Neuron (in vitro differentiated cells): ENCODE measurements at regions not wholly inside any gene's neighbourhood (a gene's known extent, or its start where the extent isn't known, plus 50 kb on each side); places are given as distances from the start of the nearest gene placed in this dataset.

ENCODE experiments used
- H2AFZ ChIP-seq: one replicate; pipeline ENCODE4 v1.6.1; 2013; ENCODE audit warnings: low read depth, mild to moderate bottlenecking, inconsistent platforms, low read length, moderate library complexity
- H3K27me3 ChIP-seq: one replicate; pipeline ENCODE4 v1.6.1; 2013; ENCODE audit warnings: low read length; ENCODE audit not compliant: insufficient read depth
- H3K36me3 ChIP-seq: one replicate; pipeline ENCODE4 v1.6.1; 2013; ENCODE audit warnings: low read length; ENCODE audit not compliant: insufficient read depth
- H3K4me1 ChIP-seq: one replicate; pipeline ENCODE4 v1.6.1; 2013; ENCODE audit warnings: low read length; ENCODE audit not compliant: insufficient read depth
- H3K4me3 ChIP-seq: 2 replicates; pipeline ENCODE4 v1.5.1; 2013; ENCODE audit warnings: mild to moderate bottlenecking, low read length, moderate library complexity
- H3K9me3 ChIP-seq: one replicate; pipeline ENCODE4 v1.6.1; 2013; ENCODE audit warnings: low read length

GRCh38 chr5:117947836-117948235, 1040.5 kb downstream of the DTWD2 start:
- Histone ChIP-seq H3K27me3 (no peaks in the 10 kb centered on the region), H3K36me3 (no peaks in the 10 kb centered on the region), H3K9me3 (no peaks in the 10 kb centered on the region), H2AFZ (no peak overlapping the region), H3K4me1 (no peaks in the 10 kb centered on the region), H3K4me3 (no peak overlapping the region)

GRCh38 chr5:117947121-117947520, 1041.2 kb downstream of the DTWD2 start:
- Histone ChIP-seq H3K4me1 (no peaks in the 10 kb centered on the region), H3K27me3 (no peaks in the 10 kb centered on the region), H2AFZ (no peak overlapping the region), H3K4me3 (no peak overlapping the region), H3K36me3 (no peaks in the 10 kb centered on the region), H3K9me3 (no peaks in the 10 kb centered on the region)

- Histone ChIP-seq H3K27me3 (no peaks in the 10 kb centered on the region), H3K4me3 (no peak overlapping the region), H3K9me3 (peaks cover 2% of the 10 kb centered on the region), H3K4me1 (no peaks in the 10 kb centered on the region), H2AFZ (no peak overlapping the region), H3K36me3 (no peaks in the 10 kb centered on the region)
Measured at GRCh38 chr5:117945258-117945657, 1043.1 kb downstream of the DTWD2 start.

- no peaks in the 10 kb centered on the region for H3K36me3 ChIP-seq
- H3K27me3 ChIP-seq: no peaks in the 10 kb centered on the region
- H3K4me1 ChIP-seq: no peaks in the 10 kb centered on the region
Measured at GRCh38 chr5:117943541-117943940, 1044.8 kb downstream of the DTWD2 start.

GRCh38 chr5:117942861-117943519, 1045.4 kb downstream of the DTWD2 start:
- no peak overlapping the region for H3K4me3 ChIP-seq
- no peaks in the 10 kb centered on the region for H3K4me1 ChIP-seq
- H3K9me3 ChIP-seq: peaks cover 4% of the 10 kb centered on the region
- no peak overlapping the region for H2AFZ ChIP-seq
- H3K27me3 ChIP-seq: no peaks in the 10 kb centered on the region
- H3K36me3 ChIP-seq: no peaks in the 10 kb centered on the region

More at GRCh38 chr5:117943541-117943940, 1044.8 kb downstream of the DTWD2 start:
- H3K9me3 ChIP-seq: peaks cover 4% of the 10 kb centered on the region
- no peak overlapping the region for H3K4me3 ChIP-seq
- H2AFZ ChIP-seq: no peak overlapping the region

- H3K36me3 ChIP-seq: no peaks in the 10 kb centered on the region
- no peak overlapping the region for H3K4me3 ChIP-seq
- no peaks in the 10 kb centered on the region for H3K4me1 ChIP-seq
- H3K27me3 ChIP-seq: no peaks in the 10 kb centered on the region
- H3K9me3 ChIP-seq: no peaks in the 10 kb centered on the region
- H2AFZ ChIP-seq: no peak overlapping the region
Measured at GRCh38 chr5:117893211-117893610, 1095.1 kb downstream of the DTWD2 start.

GRCh38 chr5:117892360-117892759, 1096.0 kb downstream of the DTWD2 start:
- H3K36me3 ChIP-seq: no peaks in the 10 kb centered on the region
- no peaks in the 10 kb centered on the region for H3K27me3 ChIP-seq
- H2AFZ ChIP-seq: no peak overlapping the region
- no peaks in the 10 kb centered on the region for H3K4me1 ChIP-seq
- H3K9me3 ChIP-seq: no peaks in the 10 kb centered on the region
- H3K4me3 ChIP-seq: no peak overlapping the region

GRCh38 chr5:117889596-117889995, 1098.8 kb downstream of the DTWD2 start:
- no peak overlapping the region for H3K4me3 ChIP-seq
- H2AFZ ChIP-seq: no peak overlapping the region
- H3K9me3 ChIP-seq: no peaks in the 10 kb centered on the region
- no peaks in the 10 kb centered on the region for H3K36me3 ChIP-seq
- no peaks in the 10 kb centered on the region for H3K4me1 ChIP-seq
- H3K27me3 ChIP-seq: no peaks in the 10 kb centered on the region

- Histone ChIP-seq H3K4me3 (no peak overlapping the region), H3K27me3 (no peaks in the 10 kb centered on the region), H2AFZ (no peak overlapping the region), H3K4me1 (no peaks in the 10 kb centered on the region), H3K36me3 (no peaks in the 10 kb centered on the region), H3K9me3 (no peaks in the 10 kb centered on the region)
Measured at GRCh38 chr5:117888688-117889087, 1099.7 kb downstream of the DTWD2 start.

GRCh38 chr5:117881426-117882230, 1106.7 kb downstream of the DTWD2 start:
- Histone ChIP-seq H3K9me3 (no peaks in the 10 kb centered on the region), H3K4me1 (no peaks in the 10 kb centered on the region), H3K36me3 (no peaks in the 10 kb centered on the region), H3K4me3 (no peak overlapping the region), H3K27me3 (no peaks in the 10 kb centered on the region), H2AFZ (no peak overlapping the region)

- no peak overlapping the region for H2AFZ ChIP-seq
- no peaks in the 10 kb centered on the region for H3K36me3 ChIP-seq
- no peaks in the 10 kb centered on the region for H3K4me1 ChIP-seq
- no peaks in the 10 kb centered on the region for H3K9me3 ChIP-seq
- H3K27me3 ChIP-seq: no peaks in the 10 kb centered on the region
- H3K4me3 ChIP-seq: no peak overlapping the region
Measured at GRCh38 chr5:117880932-117881331, 1107.4 kb downstream of the DTWD2 start.

- Histone ChIP-seq H3K4me3 (no peak overlapping the region), H3K36me3 (no peaks in the 10 kb centered on the region), H3K27me3 (no peaks in the 10 kb centered on the region), H3K4me1 (no peaks in the 10 kb centered on the region), H2AFZ (no peak overlapping the region), H3K9me3 (no peaks in the 10 kb centered on the region)
Measured at GRCh38 chr5:117877731-117878130, 1110.6 kb downstream of the DTWD2 start.

GRCh38 chr5:117872798-117873368, 1115.5 kb downstream of the DTWD2 start:
- H3K27me3 ChIP-seq: no peaks in the 10 kb centered on the region
- H3K4me3 ChIP-seq: no peak overlapping the region
- no peaks in the 10 kb centered on the region for H3K9me3 ChIP-seq
- H2AFZ ChIP-seq: no peak overlapping the region
- H3K4me1 ChIP-seq: no peaks in the 10 kb centered on the region
- H3K36me3 ChIP-seq: no peaks in the 10 kb centered on the region
